Amygdala (tissue), 56 donors: ENCODE measurements at regions not wholly inside any gene's neighbourhood (a gene's known extent, or its start where the extent isn't known, plus 50 kb on each side); places are given as distances from the start of the nearest gene placed in this dataset.
"Not testable (repeated sequence)": the region's sequence is repeated elsewhere in the genome, so short reads cannot be mapped to it uniquely, and the experiment has no call there.

Experiments used
- DNase-seq, 56 donors: peaks; one replicate each; lab custom pipeline; 2025; lab: John Stamatoyannopoulos, UW

GRCh38 chr21:21973806-21974205 lies 975.6 kb downstream of the NCAM2 start:
- no peak for DNase-seq

- no peak for DNase-seq
These were observed 998.7 kb downstream of the NCAM2 start for GRCh38 chr21:21996891-21997290.

- DNase-seq: no peak
These were observed 999.5 kb downstream of the NCAM2 start for GRCh38 chr21:21997390-21998333.

GRCh38 chr21:22019766-22020165 lies 1021.6 kb downstream of the NCAM2 start:
- no peak for DNase-seq

GRCh38 chr21:22020221-22020620 lies 1022.0 kb downstream of the NCAM2 start:
- no peak for DNase-seq

- not testable (repeated sequence) for DNase-seq
These were observed 1025.7 kb downstream of the NCAM2 start for GRCh38 chr21:22023896-22024295.

- DNase-seq: no peak
These were observed 1046.2 kb downstream of the NCAM2 start for GRCh38 chr21:22044431-22044830.

- no peak for DNase-seq
These were observed 1048.4 kb downstream of the NCAM2 start for GRCh38 chr21:22046576-22046975.

- DNase-seq: no peak
These were observed 1058.7 kb downstream of the NCAM2 start for GRCh38 chr21:22056904-22057303.

- DNase-seq: no peak
These were observed 1064.4 kb downstream of the NCAM2 start for GRCh38 chr21:22062472-22063139.

- no peak for DNase-seq
These were observed 1064.9 kb downstream of the NCAM2 start for GRCh38 chr21:22063140-22063539.

GRCh38 chr21:22076471-22076870 lies 1078.3 kb downstream of the NCAM2 start:
- DNase-seq: no peak

- DNase-seq: no peak
These were observed 1085.7 kb downstream of the NCAM2 start for GRCh38 chr21:22083899-22084298.

- DNase-seq: no peak
These were observed 1098.1 kb downstream of the NCAM2 start for GRCh38 chr21:22096314-22096713.

- no peak for DNase-seq
These were observed 1108.7 kb downstream of the NCAM2 start for GRCh38 chr21:22106720-22107410.

- no peak for DNase-seq
These were observed 1117.5 kb downstream of the NCAM2 start for GRCh38 chr21:22115746-22116145.

GRCh38 chr21:22120616-22121266 lies 1122.5 kb downstream of the NCAM2 start:
- DNase-seq: no peak

GRCh38 chr21:22125581-22125980 lies 1127.4 kb downstream of the NCAM2 start:
- DNase-seq: no peak

GRCh38 chr21:22128671-22129070 lies 1130.5 kb downstream of the NCAM2 start:
- DNase-seq: no peak

- DNase-seq: no peak
These were observed 1134.3 kb downstream of the NCAM2 start for GRCh38 chr21:22132358-22133071.
